ENCODE measurements at regions not wholly inside any gene's neighbourhood (a gene's known extent, or its start where the extent isn't known, plus 50 kb on each side); places are given as distances from the start of the nearest gene placed in this dataset.

GRCh38 chr16:26993511-26993910 is 73.2 kb upstream of the C16orf82 start:
- DNase-seq (ENCODE audit: low read depth): no peak
- in situ Hi-C loops (cut with HindIII; ENCODE audit: low pct_unique_long_range_greater_than_20kb, low sequenced_read_pairs): no loop called here

DNA sequence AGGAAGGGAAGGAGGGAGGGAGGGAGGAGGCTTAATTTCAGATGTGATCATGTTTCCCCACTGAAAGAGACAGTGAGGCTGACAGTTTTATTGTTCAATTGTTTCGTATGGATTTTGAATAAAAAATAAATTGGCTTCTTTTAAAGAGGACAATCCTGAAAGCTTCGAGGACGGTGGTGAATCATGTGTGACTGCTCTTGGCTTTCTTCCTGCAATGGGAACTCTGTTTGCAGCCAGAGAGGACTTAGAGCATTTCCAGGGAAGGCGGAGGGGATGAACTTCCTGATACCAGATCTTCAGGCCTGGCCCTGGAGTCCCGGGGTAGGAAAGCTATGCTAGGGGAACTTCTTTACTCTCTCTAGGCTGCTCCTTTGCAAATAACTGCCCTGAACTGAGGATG is 72.8 kb upstream of the C16orf82 start:
- in situ Hi-C loops (cut with HindIII; ENCODE audit: low pct_unique_long_range_greater_than_20kb, low sequenced_read_pairs): no loop called here
- DNase-seq (ENCODE audit: low read depth): no peak

DNA sequence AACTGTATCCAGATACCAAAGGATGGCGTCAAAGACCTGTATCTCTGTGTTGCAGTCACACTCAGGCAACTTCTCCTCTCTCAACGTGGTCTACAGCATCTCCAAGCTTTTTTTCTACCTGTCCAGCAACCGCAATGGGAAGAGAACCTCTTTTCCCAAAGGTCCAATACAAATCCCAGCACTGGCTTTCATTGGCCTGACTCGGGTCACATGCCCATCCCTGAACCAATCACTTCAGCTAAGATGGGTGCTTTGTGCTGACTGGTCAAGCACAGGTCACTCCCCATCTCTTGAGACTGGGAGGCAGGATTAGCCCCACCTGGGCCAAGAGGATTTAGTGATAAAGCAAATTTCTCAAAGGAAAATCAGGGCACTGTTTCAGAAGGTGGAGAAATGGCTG is 71.2 kb upstream of the C16orf82 start:
- in situ Hi-C loops (cut with HindIII; ENCODE audit: low pct_unique_long_range_greater_than_20kb, low sequenced_read_pairs): no loop called here
- no peak for DNase-seq (ENCODE audit: low read depth)

GRCh38 chr16:27005386-27005785 is 61.3 kb upstream of the C16orf82 start:
- in situ Hi-C loops (cut with HindIII; ENCODE audit: low pct_unique_long_range_greater_than_20kb, low sequenced_read_pairs): no loop called here
- DNase-seq (ENCODE audit: low read depth): no peak
